Gastroesophageal sphincter (tissue), 4 donors: ENCODE measurements at regions not wholly inside any gene's neighbourhood (a gene's known extent, or its start where the extent isn't known, plus 50 kb on each side); places are given as distances from the start of the nearest gene placed in this dataset.
"Not testable (repeated sequence)": the region's sequence is repeated elsewhere in the genome, so short reads cannot be mapped to it uniquely, and the experiment has no call there.

Experiments used
- ATAC-seq: fragments of 150-250 bp; one replicate; pipeline ENCODE4 v1.9.1; 2016; ENCODE audit warnings: mild to moderate bottlenecking, moderate library complexity
- H3K27ac ChIP-seq, 4 donors: fragments of 200-600 bp; sonication (generic) in 3 of 4; 1 replicate in 3 of 4; 2 replicates in 1 of 4; pipeline ENCODE4 v1.5.1; 2016 to 2019
- H3K27me3 ChIP-seq: fragments of 200-600 bp; sonication (generic); one replicate; pipeline ENCODE4 v1.5.1; 2019
- H3K36me3 ChIP-seq, 2 donors: fragments of 200-600 bp; sonication (generic); one replicate each; pipeline ENCODE4 v1.5.1; 2019; ENCODE audit warnings: control low read depth in 1 of 2
- H3K4me1 ChIP-seq, 3 donors: fragments of 200-600 bp; sonication (generic); 1 replicate in 2 of 3; 2 replicates in 1 of 3; pipeline ENCODE4 v1.5.1; 2016 to 2019; ENCODE audit warnings: control low read depth in 2 of 3
- H3K4me3 ChIP-seq, 2 donors: fragments of 200-600 bp; sonication (generic); one replicate each; pipeline ENCODE4 v1.5.1; 2019; ENCODE audit warnings: mild to moderate bottlenecking in 1 of 2, moderate library complexity in 1 of 2
- H3K9me3 ChIP-seq, 3 donors: fragments of 200-600 bp; sonication (generic); one replicate each; pipeline ENCODE4 v1.5.1; 2017 to 2019; ENCODE audit warnings: control low read depth in 2 of 3
- EP300 ChIP-seq: sonication (generic); formaldehyde crosslinking; IDR thresholded peaks from one replicate; pipeline ENCODE4 v1.6.1; 2017; ENCODE audit warnings: antibody characterized with exemption, mild to moderate bottlenecking
- POLR2A ChIP-seq, 2 donors: fragments of 450-650 bp; IDR thresholded peaks; one replicate each; pipeline ENCODE4 v1.6.1; 2017; ENCODE audit warnings: antibody characterized with exemption in 2 of 2, mild to moderate bottlenecking in 2 of 2, moderate library complexity in 1 of 2
- POLR2AphosphoS5 ChIP-seq: sonication (generic); formaldehyde crosslinking; IDR thresholded peaks from one replicate; pipeline ENCODE4 v1.6.1; 2017; ENCODE audit warnings: antibody characterized with exemption
- WGBS, 2 donors: methylation state at CpG; one replicate each; pipeline ENCODE4 v1.1.5; 2018; ENCODE audit warnings: low coverage in 1 of 2; 5-methylcytosine and 5-hydroxymethylcytosine counted together
- TF ChIP-seq, protein P1 (sequence below), 4 experiments: fragments of 200-600 bp in 2 of 4; fragments of 450-650 bp in 2 of 4; sonication (generic) in 1 of 4; IDR thresholded peaks; one replicate each; pipeline ENCODE4 v1.5.1; 2017 to 2019; ENCODE audit warnings: antibody characterized with exemption in 4 of 4, mild to moderate bottlenecking in 2 of 4, moderate library complexity in 2 of 4

DNA sequence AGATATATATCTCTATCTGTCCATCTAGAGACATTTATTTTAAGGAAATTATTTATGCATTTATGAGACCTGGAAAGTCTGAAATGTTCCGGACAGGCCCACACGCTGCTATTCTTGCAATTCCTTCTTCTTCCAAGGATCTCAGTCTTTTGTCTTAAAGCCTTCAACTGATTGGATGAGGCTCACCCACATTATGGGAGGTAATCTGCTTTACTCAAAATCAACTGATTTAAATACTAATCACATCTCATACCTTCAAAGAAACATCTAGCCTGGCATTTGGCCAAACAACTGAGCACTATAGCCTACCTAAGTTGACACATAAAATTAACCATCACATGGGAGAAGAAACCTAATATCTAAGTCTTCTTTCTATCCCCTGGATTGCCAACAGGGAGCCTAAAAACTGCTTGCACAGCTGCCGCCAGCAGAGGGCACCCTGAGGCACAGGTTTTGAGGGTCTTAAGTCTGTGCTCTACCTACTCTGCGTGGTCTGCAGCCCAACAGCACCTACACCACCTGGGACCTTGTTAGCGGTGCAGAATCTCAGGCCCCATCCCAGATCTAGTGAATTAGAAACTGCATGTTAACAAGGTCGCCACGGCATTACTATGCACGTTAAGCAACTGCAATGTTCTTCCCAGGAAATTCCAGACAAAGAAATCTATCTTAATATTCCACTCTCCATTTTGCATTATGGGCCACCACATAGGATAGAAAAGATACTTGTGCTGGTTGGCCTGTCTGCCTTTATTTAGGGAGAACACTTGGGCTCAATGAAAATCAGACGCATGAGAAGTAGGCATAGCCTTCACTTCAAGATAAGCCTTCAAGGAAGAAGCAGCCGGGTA is 249.7 kb downstream of the FOXG1 start:
- H3K36me3 ChIP-seq, result no peaks in the 10 kb centered on the region
- H3K4me1 ChIP-seq, result no peaks in the 10 kb centered on the region
- WGBS, 2 donors, result 44 to 60% methylated on average over 5 to 6 of the region's 10 CpGs
- H3K4me3 ChIP-seq, result no peak overlapping the region
- TF ChIP-seq POLR2A (IDR thresholded peaks at IDR 0.05), result no peak
- TF ChIP-seq, protein P1, sequence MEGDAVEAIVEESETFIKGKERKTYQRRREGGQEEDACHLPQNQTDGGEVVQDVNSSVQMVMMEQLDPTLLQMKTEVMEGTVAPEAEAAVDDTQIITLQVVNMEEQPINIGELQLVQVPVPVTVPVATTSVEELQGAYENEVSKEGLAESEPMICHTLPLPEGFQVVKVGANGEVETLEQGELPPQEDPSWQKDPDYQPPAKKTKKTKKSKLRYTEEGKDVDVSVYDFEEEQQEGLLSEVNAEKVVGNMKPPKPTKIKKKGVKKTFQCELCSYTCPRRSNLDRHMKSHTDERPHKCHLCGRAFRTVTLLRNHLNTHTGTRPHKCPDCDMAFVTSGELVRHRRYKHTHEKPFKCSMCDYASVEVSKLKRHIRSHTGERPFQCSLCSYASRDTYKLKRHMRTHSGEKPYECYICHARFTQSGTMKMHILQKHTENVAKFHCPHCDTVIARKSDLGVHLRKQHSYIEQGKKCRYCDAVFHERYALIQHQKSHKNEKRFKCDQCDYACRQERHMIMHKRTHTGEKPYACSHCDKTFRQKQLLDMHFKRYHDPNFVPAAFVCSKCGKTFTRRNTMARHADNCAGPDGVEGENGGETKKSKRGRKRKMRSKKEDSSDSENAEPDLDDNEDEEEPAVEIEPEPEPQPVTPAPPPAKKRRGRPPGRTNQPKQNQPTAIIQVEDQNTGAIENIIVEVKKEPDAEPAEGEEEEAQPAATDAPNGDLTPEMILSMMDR (IDR thresholded peaks at IDR 0.05), result peak in 3 of 4 experiments; percentile 8 to 39 (median 10)
- H3K27me3 ChIP-seq, result no peaks in the 10 kb centered on the region
- no peaks in the 10 kb centered on the region for H3K9me3 ChIP-seq
- no peak for ATAC-seq
- H3K27ac ChIP-seq, result no peak overlapping the region

DNA sequence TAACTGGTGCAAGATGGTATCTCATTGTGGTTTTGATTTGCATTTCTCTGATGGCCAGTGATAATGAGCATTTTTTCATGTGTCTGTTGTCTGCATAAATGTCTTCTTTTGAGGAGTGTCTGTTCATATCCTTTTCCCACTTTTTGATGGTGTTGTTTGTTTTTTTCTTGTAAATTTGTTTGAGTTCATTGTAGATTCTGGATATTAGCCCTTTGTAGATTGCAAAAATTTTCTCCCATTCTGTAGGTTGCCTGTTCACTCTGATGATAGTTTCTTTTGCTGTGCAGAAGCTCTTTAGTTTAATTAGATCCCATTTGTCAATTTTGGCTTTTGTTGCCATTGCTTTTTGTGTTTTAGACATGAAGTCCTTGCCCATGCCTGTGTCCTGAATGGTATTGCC is 256.9 kb downstream of the FOXG1 start:
- peaks cover 0 to 18% (median 0%) of the 10 kb centered on the region in 3 donors for H3K9me3 ChIP-seq
- not testable (repeated sequence) for H3K36me3 ChIP-seq, ATAC-seq, H3K4me1 ChIP-seq, H3K4me3 ChIP-seq, H3K27me3 ChIP-seq, H3K27ac ChIP-seq

DNA sequence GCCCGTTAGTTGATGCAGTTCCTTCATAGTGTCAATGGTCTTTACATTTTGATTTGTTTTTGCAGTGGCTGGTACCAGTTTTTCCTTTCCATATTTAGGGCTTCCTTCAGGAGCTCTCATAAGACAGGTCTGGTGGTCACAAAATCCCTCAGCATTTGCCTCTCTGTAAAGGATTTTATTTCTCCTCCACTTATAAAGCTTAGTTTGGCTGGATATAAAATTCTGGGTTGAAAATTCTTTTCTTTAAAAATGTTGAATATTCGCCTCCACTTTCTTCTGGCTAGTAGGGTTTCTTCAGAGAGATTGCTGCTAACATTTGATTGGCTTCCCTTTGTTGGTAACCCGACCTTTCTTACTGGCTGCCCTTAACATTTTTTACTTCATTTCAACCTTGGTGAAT is 260.9 kb downstream of the FOXG1 start:
- H3K36me3 ChIP-seq, H3K4me3 ChIP-seq, H3K27me3 ChIP-seq, H3K27ac ChIP-seq, ATAC-seq, H3K4me1 ChIP-seq: not testable (repeated sequence)
- WGBS, 2 donors, result 78 to 84% methylated on average over 3 of the region's 3 CpGs
- peaks cover 0 to 18% (median 0%) of the 10 kb centered on the region in 3 donors for H3K9me3 ChIP-seq

DNA sequence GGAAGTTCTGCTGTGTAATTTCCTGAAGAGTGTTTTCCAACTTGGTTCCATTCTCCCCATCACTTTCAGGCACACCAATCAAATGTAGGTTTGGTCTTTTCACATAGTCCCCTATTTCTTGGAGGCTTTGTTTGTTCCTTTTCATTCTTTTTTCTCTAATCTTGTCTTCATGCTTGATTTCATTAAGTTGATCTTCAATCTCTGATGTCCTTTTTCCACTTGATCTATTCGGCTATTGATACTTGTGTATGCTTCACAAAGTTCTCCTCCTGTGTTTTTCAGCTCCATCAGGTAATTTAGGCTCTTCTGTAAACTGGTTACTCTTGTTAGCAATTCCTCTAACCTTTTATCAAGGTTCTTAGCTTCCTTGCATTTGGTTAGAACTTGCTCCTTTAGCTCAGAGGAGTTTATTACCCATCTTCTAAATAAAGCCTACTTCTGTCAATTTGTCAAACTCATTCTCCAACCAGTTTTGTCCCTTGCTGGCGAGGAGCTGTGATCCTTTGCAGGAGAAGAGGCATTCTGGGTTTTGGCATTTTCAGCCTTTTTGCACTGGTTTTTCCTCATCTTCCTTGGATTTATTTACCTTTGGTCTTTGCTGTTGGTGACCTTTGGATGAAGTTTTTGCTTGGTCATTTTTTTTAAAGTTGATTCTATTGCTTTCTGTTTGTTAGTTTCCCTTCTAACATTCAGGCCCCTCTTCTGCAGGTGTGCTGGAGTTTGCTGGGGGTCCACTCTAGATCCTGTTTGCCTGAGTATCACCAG is 261.5 kb downstream of the FOXG1 start:
- H3K9me3 ChIP-seq, result peaks cover 0 to 18% (median 0%) of the 10 kb centered on the region in 3 donors
- H3K4me3 ChIP-seq, H3K36me3 ChIP-seq, H3K27ac ChIP-seq, ATAC-seq, H3K4me1 ChIP-seq, H3K27me3 ChIP-seq: not testable (repeated sequence)
- 77 to 86% methylated on average over 1 to 2 of the region's 2 CpGs for WGBS, 2 donors

DNA sequence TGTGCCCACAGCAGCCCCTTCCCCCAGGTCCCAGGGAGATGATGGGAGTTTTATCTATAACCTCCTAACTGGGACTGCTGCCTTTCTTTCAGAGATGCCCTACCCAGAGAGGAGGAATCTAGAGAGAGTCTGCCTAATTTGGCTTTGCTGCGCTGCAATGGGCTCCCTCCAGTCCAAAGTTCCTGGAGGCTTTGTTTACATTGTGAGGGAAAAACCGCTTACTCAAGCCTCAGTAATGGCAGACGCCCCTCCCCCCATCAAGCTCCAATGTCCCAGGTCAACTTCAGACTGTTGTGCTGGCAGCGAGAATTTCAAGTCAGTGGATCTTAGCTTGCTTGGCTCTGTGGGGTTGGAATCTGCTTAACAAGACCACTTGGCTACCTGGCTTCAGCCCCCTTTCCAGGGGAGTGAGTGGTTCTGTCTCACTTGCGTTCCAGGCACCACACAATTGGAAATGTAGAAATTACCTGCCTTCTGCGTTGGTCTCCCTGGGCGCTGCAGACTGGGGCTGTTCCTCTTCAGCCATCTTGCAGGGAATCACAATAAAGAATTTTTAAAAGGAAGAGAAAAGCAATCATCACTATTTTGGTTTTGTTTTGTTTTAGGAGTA is 262.5 kb downstream of the FOXG1 start:
- TF ChIP-seq POLR2A (IDR thresholded peaks at IDR 0.05) (no peak), POLR2AphosphoS5 (no peak), EP300 (no peak)
- TF ChIP-seq, protein P1 (IDR thresholded peaks at IDR 0.05), result no peak
- no peaks in the 10 kb centered on the region for H3K27me3 ChIP-seq
- H3K4me3 ChIP-seq, result no peak overlapping the region
- ATAC-seq, result no peak
- 72 to 94% methylated on average over 3 of the region's 7 CpGs for WGBS, 2 donors
- H3K4me1 ChIP-seq, result no peaks in the 10 kb centered on the region
- H3K9me3 ChIP-seq, result peaks cover 0 to 18% (median 0%) of the 10 kb centered on the region in 3 donors
- H3K36me3 ChIP-seq, result no peaks in the 10 kb centered on the region
- H3K27ac ChIP-seq, result no peak overlapping the region

DNA sequence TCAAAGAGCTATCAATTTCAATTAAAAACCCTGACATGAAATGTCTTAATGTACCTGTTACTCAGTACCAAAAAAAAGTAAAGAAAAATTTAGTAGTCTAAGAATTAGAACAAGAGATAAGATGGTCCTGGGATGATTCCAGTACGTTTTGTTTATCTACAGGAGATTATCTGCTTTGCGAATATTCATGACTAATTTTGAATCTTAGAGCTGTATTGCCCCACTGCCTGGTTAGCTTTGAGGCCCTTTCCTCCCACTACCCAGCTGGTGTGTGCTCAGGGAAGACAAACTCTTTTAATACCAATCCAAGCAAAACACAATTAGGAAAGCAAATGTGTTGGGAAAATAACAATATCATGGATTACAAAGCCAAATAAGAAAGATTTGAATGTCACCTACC is 263.5 kb downstream of the FOXG1 start:
- H3K4me3 ChIP-seq, result no peak overlapping the region
- peaks cover 0 to 9% (median 0%) of the 10 kb centered on the region in 3 donors for H3K9me3 ChIP-seq
- TF ChIP-seq, protein P1 (IDR thresholded peaks at IDR 0.05), result no peak
- no peak for TF ChIP-seq EP300
- no peak for TF ChIP-seq POLR2A (IDR thresholded peaks at IDR 0.05)
- TF ChIP-seq POLR2AphosphoS5, result no peak
- H3K4me1 ChIP-seq, result no peaks in the 10 kb centered on the region
- no peaks in the 10 kb centered on the region for H3K27me3 ChIP-seq
- no peak overlapping the region for H3K27ac ChIP-seq
- no peaks in the 10 kb centered on the region for H3K36me3 ChIP-seq
- 37 to 86% methylated on average over 2 of the region's 2 CpGs for WGBS, 2 donors
- no peak for ATAC-seq
